Posterior vena cava (tissue), 2 donors: ENCODE measurements at regions not wholly inside any gene's neighbourhood (a gene's known extent, or its start where the extent isn't known, plus 50 kb on each side); places are given as distances from the start of the nearest gene placed in this dataset.
"Not testable (repeated sequence)": the region's sequence is repeated elsewhere in the genome, so short reads cannot be mapped to it uniquely, and the experiment has no call there.

Experiments used
- DNase-seq: peaks from one replicate; pipeline ENCODE4 v3.0.0-alpha.2; 2020; ENCODE audit warnings: low spot score
- intact Hi-C, 2 donors: fragments of 100-400 bp; cut with DNase I; formaldehyde crosslinking; loops; one replicate each; pipeline versions ENCODE4 v1.14.1 to v1.14.2; 2022 to 2023
- donor health status: DM: yes; HTN: yes; CAD: no.
- donor health status: DM: yes; HTN: yes; CAD: no.

- intact Hi-C loops: no loop called here
Measured at GRCh38 chr3:3693593-3693992, 105.6 kb upstream of the LRRN1 start.

GRCh38 chr3:3689601-3690375 lies 109.4 kb upstream of the LRRN1 start:
- DNase-seq: no peak
- intact Hi-C loops: no loop called here

More at GRCh38 chr3:3693593-3693992, 105.6 kb upstream of the LRRN1 start:
- no peak for DNase-seq

- intact Hi-C loops: no loop called here
- no peak for DNase-seq
Measured at GRCh38 chr3:3686907-3687648, 112.2 kb upstream of the LRRN1 start.

GRCh38 chr3:3685721-3686120 lies 113.5 kb upstream of the LRRN1 start:
- DNase-seq: no peak
- intact Hi-C loops: no loop called here

- intact Hi-C loops: no loop called here
- no peak for DNase-seq
Measured at GRCh38 chr3:3683261-3683660, 116.0 kb upstream of the LRRN1 start.

GRCh38 chr3:3675801-3676200 lies 123.4 kb upstream of the LRRN1 start:
- DNase-seq: no peak
- intact Hi-C loops: no loop called here

- intact Hi-C loops: no loop called here
- DNase-seq: no peak
Measured at GRCh38 chr3:3675186-3675585, 124.0 kb upstream of the LRRN1 start.

- no peak for DNase-seq
- intact Hi-C loops: no loop called here
Measured at GRCh38 chr3:3666664-3667063, 132.6 kb upstream of the LRRN1 start.

- intact Hi-C loops: no loop called here
- no peak for DNase-seq
Measured at GRCh38 chr3:3665961-3666640, 133.1 kb upstream of the LRRN1 start.

GRCh38 chr3:3665546-3665945 lies 133.7 kb upstream of the LRRN1 start:
- intact Hi-C loops: no loop called here
- DNase-seq: no peak

- intact Hi-C loops: no loop called here
- DNase-seq: no peak
Measured at GRCh38 chr3:3664935-3665334, 134.3 kb upstream of the LRRN1 start.

GRCh38 chr3:3662610-3663009 lies 136.6 kb upstream of the LRRN1 start:
- DNase-seq: no peak
- intact Hi-C loops: no loop called here

GRCh38 chr3:3654916-3655315 lies 144.3 kb upstream of the LRRN1 start:
- intact Hi-C loops: no loop called here
- no peak for DNase-seq

- no peak for DNase-seq
- intact Hi-C loops: no loop called here
Measured at GRCh38 chr3:3648988-3649679, 150.1 kb upstream of the LRRN1 start.

- DNase-seq: no peak
- intact Hi-C loops: no loop called here
Measured at GRCh38 chr3:3646934-3647333, 152.3 kb upstream of the LRRN1 start.

GRCh38 chr3:3646103-3646844 lies 153.0 kb upstream of the LRRN1 start:
- intact Hi-C loops, DNase-seq: not testable (repeated sequence)

- intact Hi-C loops: no loop called here
- no peak for DNase-seq
Measured at GRCh38 chr3:3641877-3642455, 157.3 kb upstream of the LRRN1 start.

- no peak for DNase-seq
- intact Hi-C loops: no loop called here
Measured at GRCh38 chr3:3639078-3639477, 160.2 kb upstream of the LRRN1 start.

- intact Hi-C loops: no loop called here
- no peak for DNase-seq
Measured at GRCh38 chr3:3636815-3637214, 162.4 kb upstream of the LRRN1 start.
